Epithelial cell of proximal tubule (primary cell): ENCODE measurements at regions not wholly inside any gene's neighbourhood (a gene's known extent, or its start where the extent isn't known, plus 50 kb on each side); places are given as distances from the start of the nearest gene placed in this dataset.

ENCODE experiments used
- DNase-seq: peaks from one replicate; pipeline ENCODE4 v3.0.0-alpha.2; 2011; ENCODE audit warnings: low read depth
- H3K4me3 ChIP-seq: 2 replicates; pipeline ENCODE4 v1.5.1; 2011; ENCODE audit warnings: low read depth, mild to moderate bottlenecking, low read length
- TF ChIP-seq, protein P1 (sequence below): conservative IDR thresholded peaks from 2 replicates; pipeline ENCODE4 v1.5.1; 2012; ENCODE audit warnings: low read depth, mild to moderate bottlenecking, low read length

DNA sequence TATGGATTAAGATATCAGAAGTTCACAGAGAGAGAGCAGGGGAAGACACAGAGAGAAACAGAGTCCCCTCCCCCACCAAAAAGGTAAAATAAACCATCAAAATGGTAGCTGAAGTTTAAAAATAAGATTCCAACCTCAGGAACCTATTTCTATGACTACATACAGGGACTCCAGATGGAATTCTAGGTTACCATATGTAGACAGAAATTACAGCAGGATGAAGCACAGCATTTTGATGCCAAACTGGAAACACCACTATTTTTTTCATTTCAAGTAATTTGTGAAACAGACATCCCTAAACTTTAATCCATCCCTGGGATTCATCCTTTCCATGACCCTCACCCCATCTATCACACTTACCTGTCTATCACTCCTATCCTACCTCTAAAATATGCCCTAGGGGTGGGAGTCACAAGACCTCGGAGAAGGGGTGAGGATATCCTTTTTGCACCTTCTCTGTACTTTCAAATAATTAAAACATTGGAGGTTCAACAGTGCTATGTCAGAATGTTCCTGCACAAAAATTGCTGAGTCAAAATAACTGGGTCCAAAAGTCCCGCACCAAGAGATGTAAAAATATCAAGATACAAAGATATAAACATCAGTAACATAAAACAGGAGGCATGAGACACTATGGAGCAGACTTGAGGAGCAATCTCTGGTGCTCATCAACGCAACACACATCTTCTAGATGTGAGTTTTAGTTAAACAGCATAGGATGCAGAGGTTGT lies 344.5 kb upstream of the RASGEF1B start:
- H3K4me3 ChIP-seq, result no peak overlapping the region
- TF ChIP-seq, protein P1, sequence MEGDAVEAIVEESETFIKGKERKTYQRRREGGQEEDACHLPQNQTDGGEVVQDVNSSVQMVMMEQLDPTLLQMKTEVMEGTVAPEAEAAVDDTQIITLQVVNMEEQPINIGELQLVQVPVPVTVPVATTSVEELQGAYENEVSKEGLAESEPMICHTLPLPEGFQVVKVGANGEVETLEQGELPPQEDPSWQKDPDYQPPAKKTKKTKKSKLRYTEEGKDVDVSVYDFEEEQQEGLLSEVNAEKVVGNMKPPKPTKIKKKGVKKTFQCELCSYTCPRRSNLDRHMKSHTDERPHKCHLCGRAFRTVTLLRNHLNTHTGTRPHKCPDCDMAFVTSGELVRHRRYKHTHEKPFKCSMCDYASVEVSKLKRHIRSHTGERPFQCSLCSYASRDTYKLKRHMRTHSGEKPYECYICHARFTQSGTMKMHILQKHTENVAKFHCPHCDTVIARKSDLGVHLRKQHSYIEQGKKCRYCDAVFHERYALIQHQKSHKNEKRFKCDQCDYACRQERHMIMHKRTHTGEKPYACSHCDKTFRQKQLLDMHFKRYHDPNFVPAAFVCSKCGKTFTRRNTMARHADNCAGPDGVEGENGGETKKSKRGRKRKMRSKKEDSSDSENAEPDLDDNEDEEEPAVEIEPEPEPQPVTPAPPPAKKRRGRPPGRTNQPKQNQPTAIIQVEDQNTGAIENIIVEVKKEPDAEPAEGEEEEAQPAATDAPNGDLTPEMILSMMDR, result no peak
- DNase-seq, result no peak

DNA sequence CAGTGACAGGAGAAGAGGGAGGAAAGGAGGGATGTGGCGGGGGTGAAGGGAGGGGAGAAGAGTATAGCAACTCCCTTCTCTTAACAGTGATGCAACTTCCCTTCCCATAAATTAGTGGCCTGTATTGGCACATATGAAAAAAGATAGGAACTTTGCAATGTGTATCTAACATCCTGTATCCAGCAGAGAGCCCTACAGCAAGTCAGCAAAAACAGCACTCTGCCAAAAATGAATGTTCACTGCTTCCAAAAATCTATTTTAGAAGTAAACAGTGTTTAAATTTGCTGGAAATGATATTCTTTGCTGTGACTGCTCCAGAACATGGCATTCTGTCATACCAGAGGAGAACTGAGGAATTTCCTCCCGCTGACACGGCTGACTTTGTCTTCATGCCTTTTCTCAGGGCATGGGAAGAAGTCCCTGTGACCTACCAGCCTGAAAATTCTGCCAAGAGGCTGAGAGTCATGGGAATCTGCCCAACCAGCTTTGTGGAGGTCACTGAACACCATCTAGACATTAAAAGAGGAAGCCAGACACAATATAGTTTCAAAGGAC lies 343.4 kb upstream of the RASGEF1B start:
- no peak for DNase-seq
- TF ChIP-seq, protein P1, result no peak
- H3K4me3 ChIP-seq, result no peak overlapping the region

DNA sequence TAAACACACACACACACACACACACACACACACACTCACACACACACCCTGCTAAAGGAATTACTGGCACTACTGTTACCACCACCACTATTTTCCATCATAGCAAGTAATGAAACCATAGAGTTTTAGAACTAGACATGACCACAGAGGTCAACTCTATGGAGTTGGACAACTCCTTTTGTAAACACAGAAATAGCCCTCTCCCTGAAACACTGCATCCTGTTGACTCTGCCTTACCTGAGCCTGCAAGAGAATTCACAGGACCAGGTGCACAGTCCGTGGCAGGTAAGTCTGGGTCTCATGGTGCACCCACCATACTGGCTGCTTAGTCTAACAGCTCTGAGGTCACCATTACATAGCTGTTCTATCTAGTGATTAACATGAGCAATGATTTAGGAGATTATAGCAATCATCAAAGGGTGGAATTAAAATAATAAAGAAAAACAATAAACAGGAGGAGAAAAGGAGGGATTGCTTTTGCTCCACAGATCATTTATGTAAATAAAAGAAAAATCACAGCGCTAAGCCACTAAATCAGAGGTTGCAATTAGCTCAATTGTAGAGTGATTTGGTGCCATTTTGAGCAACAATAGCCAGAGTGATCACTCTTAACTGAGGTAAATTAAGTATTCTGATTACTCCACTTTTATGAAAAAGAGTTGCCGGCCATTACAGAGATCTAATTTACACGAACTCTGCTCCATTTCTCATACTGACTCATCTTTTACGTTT lies 340.0 kb upstream of the RASGEF1B start:
- no peak for DNase-seq
- TF ChIP-seq, protein P1, result no peak

GRCh38 chr4:81808011-81808672 lies 336.4 kb upstream of the RASGEF1B start:
- TF ChIP-seq, protein P1, result no peak
- DNase-seq, result no peak
- H3K4me3 ChIP-seq, result no peak overlapping the region

More for the DNA sequence above, 340.0 kb upstream of the RASGEF1B start:
- H3K4me3 ChIP-seq, result no peak overlapping the region

GRCh38 chr4:81807386-81807785 lies 335.7 kb upstream of the RASGEF1B start:
- TF ChIP-seq, protein P1, result no peak
- DNase-seq, result no peak
- H3K4me3 ChIP-seq, result no peak overlapping the region

GRCh38 chr4:81806485-81806884 lies 334.8 kb upstream of the RASGEF1B start:
- no peak for DNase-seq
- TF ChIP-seq, protein P1, result no peak
- H3K4me3 ChIP-seq, result no peak overlapping the region
